SK-N-SH (cell line): ENCODE measurements at regions not wholly inside any gene's neighbourhood (a gene's known extent, or its start where the extent isn't known, plus 50 kb on each side); places are given as distances from the start of the nearest gene placed in this dataset.

Experiments
- CTCF ChIA-PET: fragments of 300-600, 350-600 bp; formaldehyde crosslinking; extraction: SDS; loops from one replicate; lab custom pipeline; 2021; lab: Yijun Ruan, JAX
- POLR2A ChIA-PET: fragments of 350-600 bp; sonication (Branson Sonifier 250); formaldehyde crosslinking; extraction: SDS; loops from one replicate; lab custom pipeline; 2020; ENCODE audit warnings: antibody characterized with exemption, inconsistent platforms; lab: Yijun Ruan, JAX
- DNase-seq: peaks from one replicate; pipeline ENCODE4 v3.0.0; 2012
- H2AFZ ChIP-seq: fragments of 200-600 bp; sonication (generic); 2 replicates; pipeline ENCODE4 v1.8.1; 2016; ENCODE audit warnings: antibody characterized with exemption, mild to moderate bottlenecking, low read depth
- H3F3A ChIP-seq: fragments of 200-600 bp; sonication (generic); replicated peaks from 2 replicates; pipeline ENCODE3; 2016; ENCODE audit warnings: antibody characterized with exemption, mild to moderate bottlenecking; ENCODE audit not compliant: insufficient read depth
- H3K27ac ChIP-seq, 2 experiments: fragments of 200-500 bp in 1 of 2; fragments of 200-600 bp in 1 of 2; sonication (Bioruptor generic) in 1 of 2; sonication (generic), shearing (Covaris generic) in 1 of 2; 2 replicates each; pipeline versions ENCODE4 v1.5.1 to v1.6.1; 2014 to 2016; ENCODE audit warnings: low read depth in 2 of 2, inconsistent platforms in 1 of 2, low read length in 1 of 2, mild to moderate bottlenecking in 1 of 2, mixed read lengths in 1 of 2
- H3K27me3 ChIP-seq: fragments of 200-600 bp; sonication (generic), shearing (Covaris generic); 2 replicates; pipeline ENCODE4 v1.6.1; 2016; ENCODE audit warnings: mixed run types; ENCODE audit not compliant: insufficient read depth
- H3K36me3 ChIP-seq, 2 experiments: fragments of 200-500 bp in 1 of 2; fragments of 200-600 bp in 1 of 2; sonication (Bioruptor generic) in 1 of 2; sonication (generic) in 1 of 2; replicated peaks in 1 of 2; 2 replicates each; pipeline versions ENCODE3 to v1.5.1; 2014 to 2016; ENCODE audit warnings: low read length in 1 of 2, mild to moderate bottlenecking in 1 of 2; ENCODE audit not compliant: insufficient read depth in 2 of 2, control insufficient read depth in 1 of 2
- H3K4me1 ChIP-seq, 2 experiments: fragments of 200-500 bp in 1 of 2; fragments of 200-600 bp in 1 of 2; sonication (Bioruptor generic) in 1 of 2; sonication (generic), shearing (Covaris generic) in 1 of 2; 2 replicates each; pipeline versions ENCODE4 v1.5.1 to v1.6.1; 2014 to 2016; ENCODE audit warnings: low read depth in 1 of 2, low read length in 1 of 2, mixed run types in 1 of 2; ENCODE audit not compliant: insufficient read depth in 2 of 2, control insufficient read depth in 1 of 2
- H3K4me2 ChIP-seq: fragments of 200-600 bp; sonication (generic), shearing (Covaris generic); 2 replicates; pipeline ENCODE4 v1.6.1; 2017; ENCODE audit warnings: mixed run types
- H3K4me3 ChIP-seq, 2 experiments: fragments of 200-500 bp in 1 of 2; fragments of 200-600 bp in 1 of 2; sonication (Bioruptor generic) in 1 of 2; sonication (generic), shearing (Covaris generic) in 1 of 2; 2 replicates each; pipeline versions ENCODE4 v1.5.1 to v1.8.1; 2014 to 2016; ENCODE audit warnings: low read depth in 2 of 2, inconsistent platforms in 1 of 2, low read length in 1 of 2, mild to moderate bottlenecking in 1 of 2, mixed read lengths in 1 of 2, moderate library complexity in 1 of 2
- H3K79me2 ChIP-seq: fragments of 200-600 bp; sonication (generic); 2 replicates; pipeline ENCODE4 v1.8.1; 2017; ENCODE audit warnings: mild to moderate bottlenecking; ENCODE audit not compliant: insufficient read depth
- H3K9ac ChIP-seq: fragments of 200-600 bp; sonication (generic); 2 replicates; pipeline ENCODE4 v1.6.1; 2017; ENCODE audit warnings: mixed run types
- H3K9me2 ChIP-seq: fragments of 200-600 bp; sonication (generic); 2 replicates; pipeline ENCODE4 v1.6.1; 2017; ENCODE audit warnings: mixed run types
- H3K9me3 ChIP-seq: fragments of 200-600 bp; sonication (generic); 2 replicates; pipeline ENCODE4 v1.6.1; 2017; ENCODE audit warnings: mixed run types, mild to moderate bottlenecking, moderate library complexity
- H4K20me1 ChIP-seq: fragments of 200-600 bp; sonication (generic); 2 replicates; pipeline ENCODE4 v1.6.1; 2017; ENCODE audit warnings: mild to moderate bottlenecking, mixed run types; ENCODE audit not compliant: insufficient read depth
- ELF1 ChIP-seq: IDR thresholded peaks from 2 replicates; pipeline ENCODE4 v1.4.0; 2012
- EP300 ChIP-seq, 2 experiments: IDR thresholded peaks; 2 replicates each; pipeline versions ENCODE4 v1.4.0 to v1.6.1; 2012; ENCODE audit warnings: borderline replicate concordance in 1 of 2, low read depth in 1 of 2, low read length in 1 of 2
- EZH2phosphoT487 ChIP-seq: fragments of 200-600 bp; sonication (generic); IDR thresholded peaks from 2 replicates; pipeline ENCODE4 v1.6.1; 2017; ENCODE audit warnings: low read depth, mixed run types, mild to moderate bottlenecking, antibody characterized with exemption, moderate library complexity, borderline replicate concordance
- FOSL2 ChIP-seq: IDR thresholded peaks from 2 replicates; pipeline ENCODE4 v1.4.0; 2012; ENCODE audit warnings: low read depth, mild to moderate bottlenecking, moderate library complexity, borderline replicate concordance
- FOXJ3 ChIP-seq: sonication (generic); formaldehyde crosslinking; IDR thresholded peaks from 2 replicates; pipeline ENCODE4 v1.5.1; 2020; ENCODE audit warnings: mild to moderate bottlenecking, missing genetic modification reagents
- GATA2 ChIP-seq: sonication (generic); formaldehyde crosslinking; IDR thresholded peaks from 2 replicates; pipeline ENCODE4 v1.5.0; 2020; ENCODE audit warnings: mild to moderate bottlenecking, missing genetic modification reagents
- NRF1 ChIP-seq: IDR thresholded peaks from 2 replicates; pipeline ENCODE4 v1.6.1; 2012; ENCODE audit warnings: low read depth, mild to moderate bottlenecking, low read length
- RFX5 ChIP-seq: IDR thresholded peaks from 2 replicates; pipeline ENCODE4 v1.6.1; 2012; ENCODE audit warnings: mild to moderate bottlenecking, improper control_type of control experiment, low read length
- RXRA ChIP-seq: IDR thresholded peaks from 2 replicates; pipeline ENCODE4 v1.4.0; 2012; ENCODE audit warnings: low read depth, mild to moderate bottlenecking, borderline replicate concordance
- TCF12 ChIP-seq: IDR thresholded peaks from 2 replicates; pipeline ENCODE4 v1.4.0; 2012
- YY1 ChIP-seq: IDR thresholded peaks from 2 replicates; pipeline ENCODE4 v1.4.0; 2012; ENCODE audit warnings: low read depth, mild to moderate bottlenecking
- WGBS: methylation state at CpG from one replicate; pipeline ENCODE4 v1.1.6; 2017; ENCODE audit warnings: low lambda C conversion rate; 5-methylcytosine and 5-hydroxymethylcytosine counted together
- TF ChIP-seq, protein P1 (sequence below): IDR thresholded peaks from 2 replicates; pipeline ENCODE4; 2012
- TF ChIP-seq, protein P2 (sequence below): IDR thresholded peaks from 2 replicates; pipeline ENCODE4 v1.4.0; 2012; ENCODE audit warnings: low read depth
- TF ChIP-seq, protein P3 (sequence below): IDR thresholded peaks from 2 replicates; pipeline ENCODE4 v1.4.0; 2012; ENCODE audit warnings: low read depth, borderline replicate concordance

DNA sequence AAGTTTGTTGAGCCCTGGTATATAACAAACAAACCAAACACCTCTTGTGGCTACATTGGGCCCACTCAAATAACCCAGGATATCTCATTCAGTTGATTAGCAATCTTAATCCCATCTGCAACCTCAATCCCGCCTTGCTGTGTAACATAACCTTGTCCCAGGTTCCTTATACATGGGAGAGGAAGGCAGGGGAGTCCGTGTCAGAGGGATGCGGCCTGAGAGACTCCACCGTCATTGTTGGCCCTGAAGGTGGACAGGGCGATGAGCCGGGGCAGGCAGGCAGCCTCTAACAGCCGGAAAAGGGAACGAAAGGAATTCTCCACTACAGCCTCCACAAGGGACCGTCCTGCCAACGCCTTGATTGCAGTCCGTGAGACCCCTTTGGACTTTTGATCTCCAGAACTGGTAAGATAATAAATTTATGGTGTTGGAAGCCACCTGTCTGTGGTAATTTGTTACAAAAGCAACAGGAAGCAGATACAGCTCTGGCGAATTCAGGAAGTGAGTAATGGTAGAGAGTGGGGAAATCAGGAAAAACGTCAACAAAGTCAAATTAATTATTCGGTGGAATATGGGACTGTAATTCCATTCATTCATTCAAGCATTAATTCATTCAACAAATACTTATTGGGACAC, 124.5 kb upstream of the SALL4 start:
- Histone ChIP-seq H3K27ac (no peak overlapping the region), H3K27me3 (no peaks in the 10 kb centered on the region), H4K20me1 (no peaks in the 10 kb centered on the region), H3K9me3 (no peaks in the 10 kb centered on the region), H3K79me2 (no peaks in the 10 kb centered on the region), H2AFZ (no peak overlapping the region), H3F3A (no peaks in the 10 kb centered on the region), H3K9ac (no peak overlapping the region), H3K4me2 (no peak overlapping the region), H3K36me3 (no peaks in the 10 kb centered on the region), H3K4me3 (no peak overlapping the region), H3K4me1 (peaks cover 0 to 9% of the 10 kb centered on the region in 2 experiments; a peak in 1 of 4 replicates), H3K9me2 (no peaks in the 10 kb centered on the region)
- no peak for DNase-seq
- TF ChIP-seq EP300 (IDR thresholded peaks at IDR 0.05; ENCODE audit: borderline replicate concordance in 1 of 2, low read depth in 1 of 2, low read length in 1 of 2): no peak
- no peak for TF ChIP-seq RFX5
- no peak for TF ChIP-seq FOSL2
- no peak for TF ChIP-seq TCF12
- TF ChIP-seq, protein P1, sequence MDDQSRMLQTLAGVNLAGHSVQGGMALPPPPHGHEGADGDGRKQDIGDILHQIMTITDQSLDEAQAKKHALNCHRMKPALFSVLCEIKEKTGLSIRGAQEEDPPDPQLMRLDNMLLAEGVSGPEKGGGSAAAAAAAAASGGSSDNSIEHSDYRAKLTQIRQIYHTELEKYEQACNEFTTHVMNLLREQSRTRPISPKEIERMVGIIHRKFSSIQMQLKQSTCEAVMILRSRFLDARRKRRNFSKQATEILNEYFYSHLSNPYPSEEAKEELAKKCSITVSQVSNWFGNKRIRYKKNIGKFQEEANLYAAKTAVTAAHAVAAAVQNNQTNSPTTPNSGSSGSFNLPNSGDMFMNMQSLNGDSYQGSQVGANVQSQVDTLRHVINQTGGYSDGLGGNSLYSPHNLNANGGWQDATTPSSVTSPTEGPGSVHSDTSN: no peak
- TF ChIP-seq EZH2phosphoT487: no peak
- TF ChIP-seq FOXJ3 (CRISPR knock-in tag): no peak
- TF ChIP-seq GATA2 (CRISPR knock-in tag): no peak
- POLR2A ChIA-PET: no interaction called here
- CTCF ChIA-PET: no interaction called here
- 81% methylated on average over 14 of the region's 14 CpGs for WGBS

DNA sequence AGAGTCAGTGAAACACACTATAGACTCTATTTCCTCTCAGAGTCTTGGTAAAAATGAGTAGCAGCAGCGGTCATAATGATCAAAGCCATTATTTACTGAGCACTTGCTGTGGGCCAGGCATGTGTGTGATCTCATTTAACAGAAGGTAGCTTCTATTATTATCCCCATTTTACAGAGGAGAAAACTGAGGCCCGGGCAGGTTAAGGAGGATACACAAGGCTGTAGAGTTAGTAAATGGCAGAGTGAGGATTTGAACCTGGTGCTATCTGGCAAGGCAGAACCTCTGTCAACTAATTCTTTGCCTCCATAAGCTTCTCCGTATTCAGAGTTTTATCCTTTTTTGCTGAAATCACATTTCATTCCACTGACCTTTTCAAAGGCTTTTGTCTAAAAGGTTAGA, 122.2 kb upstream of the SALL4 start:
- H3K4me1 ChIP-seq: no peaks in the 10 kb centered on the region
- ChIA-PET CTCF (interaction anchor here (1.9 kb wide), 1 partner anchor 124 kb away, joined by 4 read pairs; no protein-coding TSS in a partner anchor), POLR2A (no interaction called here)
- no peak overlapping the region for H3K9ac ChIP-seq
- no peaks in the 10 kb centered on the region for H3K9me2 ChIP-seq
- H3K27me3 ChIP-seq: no peaks in the 10 kb centered on the region
- no peak overlapping the region for H3K27ac ChIP-seq
- no peaks in the 10 kb centered on the region for H3F3A ChIP-seq
- no peaks in the 10 kb centered on the region for H3K9me3 ChIP-seq
- no peak overlapping the region for H3K4me2 ChIP-seq
- no peak overlapping the region for H2AFZ ChIP-seq
- DNase-seq: no peak
- H3K4me3 ChIP-seq: no peak overlapping the region
- no peaks in the 10 kb centered on the region for H4K20me1 ChIP-seq
- H3K36me3 ChIP-seq: no peaks in the 10 kb centered on the region
- no peaks in the 10 kb centered on the region for H3K79me2 ChIP-seq
- TF ChIP-seq, protein P2, sequence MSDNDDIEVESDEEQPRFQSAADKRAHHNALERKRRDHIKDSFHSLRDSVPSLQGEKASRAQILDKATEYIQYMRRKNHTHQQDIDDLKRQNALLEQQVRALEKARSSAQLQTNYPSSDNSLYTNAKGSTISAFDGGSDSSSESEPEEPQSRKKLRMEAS: no peak
- TF ChIP-seq TCF12 (no peak), YY1 (no peak), NRF1 (no peak), ELF1 (no peak), RXRA (no peak)
- TF ChIP-seq, protein P3, sequence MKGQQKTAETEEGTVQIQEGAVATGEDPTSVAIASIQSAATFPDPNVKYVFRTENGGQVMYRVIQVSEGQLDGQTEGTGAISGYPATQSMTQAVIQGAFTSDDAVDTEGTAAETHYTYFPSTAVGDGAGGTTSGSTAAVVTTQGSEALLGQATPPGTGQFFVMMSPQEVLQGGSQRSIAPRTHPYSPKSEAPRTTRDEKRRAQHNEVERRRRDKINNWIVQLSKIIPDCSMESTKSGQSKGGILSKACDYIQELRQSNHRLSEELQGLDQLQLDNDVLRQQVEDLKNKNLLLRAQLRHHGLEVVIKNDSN: no peak
- TF ChIP-seq, all 33 proteins: peak for 0
- 96% methylated on average over 3 of the region's 3 CpGs for WGBS
